Esophagus (tissue), 2 donors: ENCODE measurements at regions not wholly inside any gene's neighbourhood (a gene's known extent, or its start where the extent isn't known, plus 50 kb on each side); places are given as distances from the start of the nearest gene placed in this dataset.

ENCODE experiments used
- H3K27ac ChIP-seq, 2 donors: one replicate each; pipeline ENCODE4 v1.5.1; 2013; ENCODE audit warnings: low read depth in 2 of 2, mild to moderate bottlenecking in 2 of 2, inconsistent platforms in 1 of 2, low read length in 1 of 2, moderate library complexity in 1 of 2
- H3K27me3 ChIP-seq, 2 donors: one replicate each; pipeline ENCODE4 v1.6.1; 2013; ENCODE audit warnings: low read length in 2 of 2, control low read depth in 1 of 2, mild to moderate bottlenecking in 1 of 2; ENCODE audit not compliant: insufficient read depth in 2 of 2, control insufficient read depth in 1 of 2
- H3K36me3 ChIP-seq, 2 donors: one replicate each; pipeline ENCODE4 v1.6.1; 2013; ENCODE audit warnings: low read length in 1 of 2; ENCODE audit not compliant: control insufficient read depth in 2 of 2, insufficient read depth in 2 of 2
- H3K4me1 ChIP-seq, 2 donors: one replicate each; pipeline ENCODE4 v1.6.1; 2013; ENCODE audit warnings: low read length in 1 of 2; ENCODE audit not compliant: control insufficient read depth in 2 of 2, insufficient read depth in 2 of 2
- H3K4me3 ChIP-seq, 2 donors: one replicate each; pipeline ENCODE4 v1.5.1; 2013; ENCODE audit warnings: low read length in 2 of 2, mild to moderate bottlenecking in 2 of 2, low read depth in 1 of 2, moderate library complexity in 1 of 2
- H3K9me3 ChIP-seq, 2 donors: one replicate each; pipeline ENCODE4 v1.6.1; 2013; ENCODE audit warnings: mild to moderate bottlenecking in 2 of 2, low read depth in 1 of 2, low read length in 1 of 2, moderate library complexity in 1 of 2; ENCODE audit not compliant: control insufficient read depth in 2 of 2, insufficient read depth in 1 of 2
- WGBS, 2 donors: extraction: QIAGEN DNeasy Blood & Tissue Kit; methylation state at CpG; one replicate each; pipeline ENCODE4 v1.1.7; 2013; 5-methylcytosine and 5-hydroxymethylcytosine counted together
- donor health status: healthy with polysubstance abuse.
- donor health status: Bipolar disorder and iron deficiency.

DNA sequence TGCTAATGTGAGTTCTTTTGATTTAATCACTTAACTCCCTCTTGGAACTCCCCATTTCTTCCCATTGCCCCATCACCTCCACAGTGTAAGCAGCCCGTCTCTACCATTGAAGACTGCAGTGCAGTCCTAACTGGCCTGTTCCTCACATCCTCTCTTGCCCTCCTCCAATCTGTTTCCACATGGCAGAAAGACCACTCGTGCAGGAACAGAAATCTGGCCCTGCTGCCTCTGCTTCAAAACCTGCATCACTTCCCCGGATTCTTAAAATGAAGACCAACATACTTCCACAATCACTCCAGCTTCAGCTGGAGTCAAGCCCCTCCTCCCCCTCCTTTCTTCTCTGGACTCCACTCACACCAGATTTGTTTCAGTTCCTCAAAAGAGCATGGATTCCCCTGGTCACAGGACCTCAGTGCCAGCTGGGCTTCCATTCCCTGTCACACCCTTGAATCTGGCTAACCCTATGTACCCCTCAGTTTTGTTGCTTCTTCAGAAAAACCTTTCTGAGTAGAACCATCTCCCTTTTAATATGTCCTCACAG, 802.3 kb downstream of the MAFB start:
- Histone ChIP-seq H3K27me3 (no peaks in the 10 kb centered on the region), H3K36me3 (no peaks in the 10 kb centered on the region), H3K9me3 (no peaks in the 10 kb centered on the region), H3K27ac (no peak overlapping the region), H3K4me3 (no peak overlapping the region), H3K4me1 (no peaks in the 10 kb centered on the region)
- 68 to 70% methylated on average over 3 of the region's 3 CpGs for whole genome bisulfite sequencing, 2 donors

DNA sequence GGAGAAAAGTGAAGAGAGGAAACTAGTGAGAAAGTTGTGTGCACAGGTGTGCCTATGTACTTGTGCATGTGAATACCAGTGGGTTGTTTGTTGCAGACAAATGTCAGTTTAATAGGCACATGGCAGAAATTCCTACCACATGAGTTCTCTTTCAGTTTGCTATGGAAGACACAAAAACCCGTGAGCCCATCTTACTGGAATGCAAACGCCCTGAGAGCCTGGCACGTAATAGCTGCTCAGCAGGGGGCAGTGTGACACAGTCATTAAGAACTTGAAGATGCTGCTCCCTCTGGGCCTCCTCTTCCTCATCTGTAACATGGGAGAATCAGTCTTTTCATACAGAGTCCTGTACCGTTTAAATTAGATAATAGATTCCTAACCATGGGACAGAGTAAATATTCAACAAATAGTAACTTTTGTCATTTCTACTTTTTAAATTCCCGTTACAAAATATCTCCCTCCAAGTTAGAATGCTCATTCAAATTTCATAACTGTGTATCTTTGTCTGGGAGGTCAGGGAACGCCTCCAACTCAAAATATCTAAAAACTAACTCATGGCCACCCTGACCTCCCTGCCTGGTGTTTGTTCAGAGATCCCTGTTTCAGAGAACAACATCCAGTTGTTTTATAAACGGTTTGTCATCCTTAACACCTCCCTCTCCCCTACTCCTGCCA, 802.9 kb downstream of the MAFB start:
- H3K4me1 ChIP-seq, result no peaks in the 10 kb centered on the region
- no peaks in the 10 kb centered on the region for H3K27me3 ChIP-seq
- H3K9me3 ChIP-seq, result no peaks in the 10 kb centered on the region
- no peak overlapping the region for H3K4me3 ChIP-seq
- H3K36me3 ChIP-seq, result no peaks in the 10 kb centered on the region
- WGBS, 2 donors, result 43 to 53% methylated on average over 7 of the region's 7 CpGs
- no peak overlapping the region for H3K27ac ChIP-seq

DNA sequence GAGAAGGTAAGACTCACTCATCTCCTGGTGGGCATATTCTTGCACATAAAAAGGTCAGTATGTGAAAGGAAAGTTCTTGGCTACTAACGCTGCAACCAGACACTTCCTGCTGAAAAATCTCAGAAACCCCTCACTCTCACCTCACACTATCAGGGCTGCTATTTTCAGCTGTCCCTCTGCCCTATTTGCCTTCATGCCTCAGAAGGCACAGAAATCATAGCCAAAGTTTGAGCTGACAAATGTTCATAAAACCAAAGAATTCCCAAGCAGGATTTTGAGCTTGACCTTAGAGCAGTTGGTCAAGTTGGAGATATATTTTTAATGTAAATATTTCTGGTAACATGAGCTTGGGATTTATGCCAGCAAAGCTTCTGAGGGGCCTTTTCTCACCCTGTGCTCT, 806.2 kb downstream of the MAFB start:
- H3K27me3 ChIP-seq, result no peaks in the 10 kb centered on the region
- H3K9me3 ChIP-seq, result no peaks in the 10 kb centered on the region
- H3K27ac ChIP-seq, result no peak overlapping the region
- 65 to 75% methylated on average over 1 of the region's 1 CpG for WGBS, 2 donors
- no peak overlapping the region for H3K4me3 ChIP-seq
- peaks cover 0 to 2% of the 10 kb centered on the region in 2 donors for H3K4me1 ChIP-seq
- no peaks in the 10 kb centered on the region for H3K36me3 ChIP-seq

DNA sequence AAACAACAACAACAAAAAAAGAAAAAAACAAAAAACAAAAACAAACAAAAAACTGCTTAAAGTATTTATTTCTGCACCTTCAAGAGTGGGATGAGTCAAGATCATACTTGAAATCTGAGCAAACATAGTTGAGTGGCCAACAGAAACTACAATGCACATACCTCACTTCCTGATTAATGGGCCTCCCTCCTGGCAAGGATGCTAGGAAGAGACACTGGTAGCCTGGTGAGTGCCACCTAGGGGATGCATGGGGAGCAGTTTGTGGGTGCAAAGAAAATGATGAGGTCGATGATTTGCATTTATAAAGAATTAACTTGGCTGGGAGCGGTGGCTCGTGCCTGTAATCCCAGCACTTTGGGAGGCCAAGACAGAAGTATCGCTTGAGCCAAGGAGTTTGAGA, 808.1 kb downstream of the MAFB start:
- Histone ChIP-seq H3K9me3 (no peaks in the 10 kb centered on the region), H3K4me1 (peaks cover 0 to 11% of the 10 kb centered on the region in 2 donors), H3K36me3 (no peaks in the 10 kb centered on the region), H3K27me3 (no peaks in the 10 kb centered on the region), H3K27ac (no peak overlapping the region), H3K4me3 (no peak overlapping the region)
- 72 to 84% methylated on average over 4 of the region's 4 CpGs for WGBS, 2 donors

GRCh38 chr20:39879296-39879695, 809.7 kb downstream of the MAFB start:
- no peaks in the 10 kb centered on the region for H3K9me3 ChIP-seq
- peak overlapping the region in 1 of 2 donors; percentile 0 for H3K27ac ChIP-seq
- 72 to 73% methylated on average over 2 of the region's 2 CpGs for WGBS, 2 donors
- H3K4me3 ChIP-seq, result no peak overlapping the region
- no peaks in the 10 kb centered on the region for H3K27me3 ChIP-seq
- no peaks in the 10 kb centered on the region for H3K36me3 ChIP-seq
- peaks cover 0 to 11% of the 10 kb centered on the region in 2 donors for H3K4me1 ChIP-seq

DNA sequence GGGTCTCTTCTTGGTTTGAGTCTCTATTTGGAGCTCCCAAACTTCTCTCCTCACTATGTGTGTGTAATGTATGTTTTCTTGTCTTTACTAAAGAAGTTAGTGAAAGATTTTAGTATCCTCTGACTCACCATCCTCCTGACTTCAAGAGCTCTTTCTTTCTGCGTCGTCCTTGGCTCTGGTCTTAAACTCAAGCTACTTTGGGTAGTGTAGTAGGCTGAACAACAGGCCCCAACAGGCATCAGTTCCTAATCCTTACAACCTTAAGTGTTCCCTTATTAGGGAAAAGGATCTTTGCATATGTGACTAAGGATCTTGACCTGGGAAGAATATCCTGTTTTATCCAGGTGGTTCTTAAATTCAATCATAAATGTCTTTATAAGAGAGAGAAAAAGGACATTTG, 810.2 kb downstream of the MAFB start:
- H3K4me1 ChIP-seq, result peaks cover 0 to 11% of the 10 kb centered on the region in 2 donors
- H3K27ac ChIP-seq, result no peak overlapping the region
- no peaks in the 10 kb centered on the region for H3K27me3 ChIP-seq
- H3K9me3 ChIP-seq, result no peaks in the 10 kb centered on the region
- H3K4me3 ChIP-seq, result no peak overlapping the region
- 34 to 51% methylated on average over 2 of the region's 2 CpGs for WGBS, 2 donors
- H3K36me3 ChIP-seq, result no peaks in the 10 kb centered on the region

GRCh38 chr20:39878320-39878719, 810.7 kb downstream of the MAFB start:
- H3K27me3 ChIP-seq, result no peaks in the 10 kb centered on the region
- no peak overlapping the region for H3K4me3 ChIP-seq
- WGBS, 2 donors, result 35 to 59% methylated on average over 2 of the region's 2 CpGs
- H3K36me3 ChIP-seq, result no peaks in the 10 kb centered on the region
- H3K27ac ChIP-seq, result no peak overlapping the region
- H3K9me3 ChIP-seq, result no peaks in the 10 kb centered on the region
- peaks cover 0 to 11% of the 10 kb centered on the region in 2 donors for H3K4me1 ChIP-seq

GRCh38 chr20:39877788-39878187, 811.2 kb downstream of the MAFB start:
- peaks cover 0 to 11% of the 10 kb centered on the region in 2 donors for H3K4me1 ChIP-seq
- no peak overlapping the region for H3K4me3 ChIP-seq
- H3K36me3 ChIP-seq, result no peaks in the 10 kb centered on the region
- 62 to 63% methylated on average over 2 of the region's 2 CpGs for WGBS, 2 donors
- H3K27ac ChIP-seq, result no peak overlapping the region
- H3K27me3 ChIP-seq, result no peaks in the 10 kb centered on the region
- H3K9me3 ChIP-seq, result no peaks in the 10 kb centered on the region

GRCh38 chr20:39876976-39877635, 811.9 kb downstream of the MAFB start:
- H3K9me3 ChIP-seq, result no peaks in the 10 kb centered on the region
- H3K27ac ChIP-seq, result no peak overlapping the region
- H3K36me3 ChIP-seq, result no peaks in the 10 kb centered on the region
- H3K27me3 ChIP-seq, result no peaks in the 10 kb centered on the region
- H3K4me3 ChIP-seq, result no peak overlapping the region
- H3K4me1 ChIP-seq, result peaks cover 0 to 11% of the 10 kb centered on the region in 2 donors
- WGBS, 2 donors, result 35 to 40% methylated on average over 10 of the region's 10 CpGs
